DND-41 (cell line): ENCODE measurements at regions not wholly inside any gene's neighbourhood (a gene's known extent, or its start where the extent isn't known, plus 50 kb on each side); places are given as distances from the start of the nearest gene placed in this dataset.
"Not testable (repeated sequence)": the region's sequence is repeated elsewhere in the genome, so short reads cannot be mapped to it uniquely, and the experiment has no call there.

Experiments used
- ATAC-seq: fragments of 200-7000 bp; cut with Tn5 transposase; 3 replicates; pipeline ENCODE4 v1.9.1; 2021; ENCODE audit warnings: low read depth; ENCODE audit not compliant: insufficient read depth
- DNase-seq: peaks from one replicate; pipeline ENCODE4 v3.0.0-alpha.2; 2020
- H2AFZ ChIP-seq: 2 replicates; pipeline ENCODE4 v1.6.0; 2012; ENCODE audit warnings: low read depth, low read length
- H3K27ac ChIP-seq: 2 replicates; pipeline ENCODE4 v1.5.1; 2012; ENCODE audit warnings: low read length, inconsistent platforms
- H3K27me3 ChIP-seq: fragments of 200-600 bp; sonication (generic); 2 replicates; pipeline ENCODE4 v1.6.0; 2012; ENCODE audit warnings: low read length, mild to moderate bottlenecking, inconsistent platforms; ENCODE audit not compliant: insufficient read depth, poor library complexity
- H3K36me3 ChIP-seq: 2 replicates; pipeline ENCODE4 v1.5.1; 2012; ENCODE audit warnings: low read length, inconsistent platforms; ENCODE audit not compliant: insufficient read depth
- H3K4me1 ChIP-seq: 2 replicates; pipeline ENCODE4 v1.5.1; 2012; ENCODE audit warnings: mild to moderate bottlenecking, low read length; ENCODE audit not compliant: insufficient read depth
- H3K4me2 ChIP-seq: 2 replicates; pipeline ENCODE4 v1.6.0; 2012; ENCODE audit warnings: mild to moderate bottlenecking, moderate library complexity, low read length, inconsistent platforms; ENCODE audit not compliant: insufficient read depth
- H3K4me3 ChIP-seq, 2 experiments: fragments of 200-600 bp in 1 of 2; shearing (Covaris generic) in 1 of 2; 2 replicates each; pipeline ENCODE4 v1.5.1; 2012 to 2016; ENCODE audit warnings: inconsistent platforms in 2 of 2, low read length in 2 of 2, mild to moderate bottlenecking in 2 of 2, low read depth in 1 of 2, moderate library complexity in 1 of 2
- H3K79me2 ChIP-seq: 2 replicates; pipeline ENCODE4 v1.6.0; 2012; ENCODE audit warnings: low read length, inconsistent platforms; ENCODE audit not compliant: insufficient read depth
- H3K9ac ChIP-seq: 2 replicates; pipeline ENCODE4 v1.6.0; 2012; ENCODE audit warnings: low read depth, mild to moderate bottlenecking, inconsistent platforms, low read length, moderate library complexity
- H3K9me3 ChIP-seq: 2 replicates; pipeline ENCODE4 v1.5.1; 2012; ENCODE audit warnings: low read length, moderate library complexity, mild to moderate bottlenecking, inconsistent platforms; ENCODE audit not compliant: insufficient read depth, severe bottlenecking
- H4K20me1 ChIP-seq: 2 replicates; pipeline ENCODE4 v1.6.0; 2012; ENCODE audit warnings: low read length; ENCODE audit not compliant: insufficient read depth
- EZH2 ChIP-seq: IDR thresholded peaks from 3 replicates; pipeline ENCODE4 v1.6.1; 2012; ENCODE audit warnings: borderline replicate concordance, low read depth, mild to moderate bottlenecking, moderate library complexity, low read length, inconsistent platforms; ENCODE audit not compliant: severe bottlenecking
- TF ChIP-seq, protein P1 (sequence below): IDR thresholded peaks from 2 replicates; pipeline ENCODE4 v1.5.1; 2012; ENCODE audit warnings: borderline replicate concordance, low read length, moderate library complexity, mild to moderate bottlenecking; ENCODE audit not compliant: poor library complexity, severe bottlenecking; ENCODE audit errors: extremely low read depth

DNA sequence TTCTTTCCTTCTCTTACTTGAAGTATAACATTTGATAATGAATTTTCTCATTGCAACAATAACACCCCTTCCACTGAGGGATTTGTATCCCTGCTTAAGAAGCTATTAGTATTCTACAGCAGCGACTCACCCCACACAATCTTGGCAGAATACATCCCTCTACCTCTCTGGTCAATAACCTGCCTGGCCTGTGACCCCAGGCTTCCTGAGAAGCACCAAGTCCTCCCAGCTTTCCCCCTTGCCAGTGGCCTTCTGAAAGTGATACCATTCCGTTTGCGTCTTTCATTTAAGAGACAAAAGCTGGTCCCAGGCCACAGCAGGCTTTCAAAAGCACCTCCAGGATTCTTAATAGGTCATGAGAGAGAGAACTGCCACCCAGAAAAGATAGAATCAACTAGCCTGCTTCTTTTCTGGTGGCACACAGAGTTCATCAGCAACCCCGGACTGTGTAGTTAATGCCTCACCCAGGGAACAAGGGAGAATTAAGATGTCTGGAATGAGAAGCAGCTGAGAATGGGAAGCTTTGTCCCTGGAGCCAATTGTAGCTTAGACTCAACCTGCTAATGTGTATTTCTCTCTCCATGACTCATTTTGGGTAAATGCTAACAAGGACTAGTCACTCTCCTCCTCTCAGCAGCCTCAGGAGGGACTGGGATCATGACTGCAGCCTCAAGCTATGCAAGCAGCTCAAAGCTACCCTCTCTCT lies 101.0 kb upstream of the CPNE4 start:
- Histone ChIP-seq H3K36me3 (no peaks in the 10 kb centered on the region), H4K20me1 (no peaks in the 10 kb centered on the region), H3K79me2 (no peaks in the 10 kb centered on the region), H3K27ac (no peak overlapping the region), H3K27me3 (no peaks in the 10 kb centered on the region), H2AFZ (no peak overlapping the region), H3K9ac (no peak overlapping the region), H3K4me1 (no peaks in the 10 kb centered on the region), H3K4me3 (no peak overlapping the region), H3K9me3 (no peaks in the 10 kb centered on the region), H3K4me2 (no peak overlapping the region)
- TF ChIP-seq, protein P1, sequence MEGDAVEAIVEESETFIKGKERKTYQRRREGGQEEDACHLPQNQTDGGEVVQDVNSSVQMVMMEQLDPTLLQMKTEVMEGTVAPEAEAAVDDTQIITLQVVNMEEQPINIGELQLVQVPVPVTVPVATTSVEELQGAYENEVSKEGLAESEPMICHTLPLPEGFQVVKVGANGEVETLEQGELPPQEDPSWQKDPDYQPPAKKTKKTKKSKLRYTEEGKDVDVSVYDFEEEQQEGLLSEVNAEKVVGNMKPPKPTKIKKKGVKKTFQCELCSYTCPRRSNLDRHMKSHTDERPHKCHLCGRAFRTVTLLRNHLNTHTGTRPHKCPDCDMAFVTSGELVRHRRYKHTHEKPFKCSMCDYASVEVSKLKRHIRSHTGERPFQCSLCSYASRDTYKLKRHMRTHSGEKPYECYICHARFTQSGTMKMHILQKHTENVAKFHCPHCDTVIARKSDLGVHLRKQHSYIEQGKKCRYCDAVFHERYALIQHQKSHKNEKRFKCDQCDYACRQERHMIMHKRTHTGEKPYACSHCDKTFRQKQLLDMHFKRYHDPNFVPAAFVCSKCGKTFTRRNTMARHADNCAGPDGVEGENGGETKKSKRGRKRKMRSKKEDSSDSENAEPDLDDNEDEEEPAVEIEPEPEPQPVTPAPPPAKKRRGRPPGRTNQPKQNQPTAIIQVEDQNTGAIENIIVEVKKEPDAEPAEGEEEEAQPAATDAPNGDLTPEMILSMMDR, result no peak
- TF ChIP-seq EZH2, result no peak
- DNase-seq, result no peak
- no peak for ATAC-seq

DNA sequence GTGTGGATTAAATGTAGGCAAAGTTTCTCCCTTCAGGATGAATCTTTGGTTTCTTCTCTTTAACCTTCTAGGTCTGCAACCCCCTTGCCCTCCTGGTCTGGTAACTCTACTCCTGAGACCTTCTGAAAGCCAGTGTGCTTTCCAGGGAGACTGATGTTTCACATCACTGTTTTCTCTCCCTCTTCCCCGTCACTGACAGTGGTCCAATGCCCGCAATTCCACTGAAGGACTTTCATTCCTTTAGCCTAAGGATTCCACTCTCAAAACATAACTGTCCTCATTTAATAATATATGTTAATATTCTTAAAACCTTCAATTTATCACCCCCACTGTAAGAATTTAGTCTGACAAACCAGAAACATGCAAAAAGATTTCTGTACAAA lies 101.5 kb upstream of the CPNE4 start:
- no peaks in the 10 kb centered on the region for H3K79me2 ChIP-seq
- no peaks in the 10 kb centered on the region for H4K20me1 ChIP-seq
- no peaks in the 10 kb centered on the region for H3K4me1 ChIP-seq
- no peaks in the 10 kb centered on the region for H3K36me3 ChIP-seq
- no peak overlapping the region for H3K9ac ChIP-seq
- no peak overlapping the region for H3K4me2 ChIP-seq
- H3K9me3 ChIP-seq, result no peaks in the 10 kb centered on the region
- TF ChIP-seq EZH2, result no peak
- no peak for DNase-seq
- no peaks in the 10 kb centered on the region for H3K27me3 ChIP-seq
- no peak for ATAC-seq
- H2AFZ ChIP-seq, result no peak overlapping the region
- no peak overlapping the region for H3K27ac ChIP-seq
- H3K4me3 ChIP-seq, result no peak overlapping the region

- not testable (repeated sequence) for H3K27me3 ChIP-seq, H3K4me2 ChIP-seq, ATAC-seq, H3K4me1 ChIP-seq, H3K9me3 ChIP-seq, H3K4me3 ChIP-seq, H4K20me1 ChIP-seq, H3K9ac ChIP-seq, H3K79me2 ChIP-seq, H3K27ac ChIP-seq, H3K36me3 ChIP-seq, H2AFZ ChIP-seq, DNase-seq
Measured at GRCh38 chr3:132136902-132137301, 102.1 kb upstream of the CPNE4 start.

GRCh38 chr3:132145833-132146232 lies 111.0 kb upstream of the CPNE4 start:
- H3K9me3 ChIP-seq, result no peaks in the 10 kb centered on the region
- no peak overlapping the region for H2AFZ ChIP-seq
- no peak overlapping the region for H3K4me3 ChIP-seq
- no peak for ATAC-seq
- no peaks in the 10 kb centered on the region for H4K20me1 ChIP-seq
- H3K27ac ChIP-seq, result no peak overlapping the region
- no peaks in the 10 kb centered on the region for H3K79me2 ChIP-seq
- no peak overlapping the region for H3K4me2 ChIP-seq
- TF ChIP-seq, protein P1, result no peak
- no peak for TF ChIP-seq EZH2
- no peak for DNase-seq
- H3K9ac ChIP-seq, result no peak overlapping the region
- H3K36me3 ChIP-seq, result no peaks in the 10 kb centered on the region
- H3K4me1 ChIP-seq, result no peaks in the 10 kb centered on the region
- H3K27me3 ChIP-seq, result peaks cover 7% of the 10 kb centered on the region
